ENCODE measurements at regions not wholly inside any gene's neighbourhood (a gene's known extent, or its start where the extent isn't known, plus 50 kb on each side); places are given as distances from the start of the nearest gene placed in this dataset.
"Not testable (repeated sequence)": the region's sequence is repeated elsewhere in the genome, so short reads cannot be mapped to it uniquely, and the experiment has no call there.

GRCh38 chrX:14344172-14344940 lies 185.0 kb upstream of the GLRA2 start:
- no peak overlapping the region for H3K4me3 Mint-ChIP-seq
- H3K4me1 ChIP-seq (ENCODE audit: control insufficient read depth in 1 of 2, extremely low read depth in 1 of 2, insufficient read depth in 2 of 2, low read length in 2 of 2), result no peaks in the 10 kb centered on the region
- no peaks in the 10 kb centered on the region for H3K27me3 ChIP-seq (replicated peaks in 1 of 2; ENCODE audit: control insufficient read depth in 2 of 2, extremely low read depth in 1 of 2, insufficient read depth in 2 of 2, low read length in 1 of 2)
- no peaks in the 10 kb centered on the region for H3K36me3 ChIP-seq (ENCODE audit: control insufficient read depth in 2 of 2, extremely low read depth in 1 of 2, insufficient read depth in 1 of 2, low read length in 1 of 2)
- no peak for ATAC-seq (replicated peaks in 1 of 4)
- H3K36me3 Mint-ChIP-seq, result no peaks in the 10 kb centered on the region
- H3K27ac Mint-ChIP-seq, result no peak overlapping the region
- ChIA-PET CTCF (no interaction called here), POLR2A (no interaction called here)
- peaks cover 0 to 5% of the 10 kb centered on the region in 2 donors for H3K27me3 Mint-ChIP-seq
- no peaks in the 10 kb centered on the region for H3K9me3 ChIP-seq
- WGBS (ENCODE audit: insufficient coverage), result no CpG with 5 or more reads among the region's 3 CpGs
- no peak overlapping the region for H3K27ac ChIP-seq (ENCODE audit: low read length)
- H3K9me3 Mint-ChIP-seq, result peaks cover 3 to 9% (median 5%) of the 10 kb centered on the region in 3 donors
- H3K4me3 ChIP-seq (ENCODE audit: control insufficient read depth in 1 of 2, extremely low read depth in 1 of 2, low read length in 1 of 2), result no peak overlapping the region
- DNase-seq, result no peak
- no peaks in the 10 kb centered on the region for H3K4me1 Mint-ChIP-seq

GRCh38 chrX:14309431-14309830 lies 219.9 kb upstream of the GLRA2 start:
- no peaks in the 10 kb centered on the region for H3K9me3 ChIP-seq
- CTCF ChIA-PET, result no interaction called here
- H3K4me1 ChIP-seq (ENCODE audit: control insufficient read depth in 1 of 2, extremely low read depth in 1 of 2, insufficient read depth in 2 of 2, low read length in 2 of 2), result no peaks in the 10 kb centered on the region
- H3K27ac ChIP-seq (ENCODE audit: low read length), result no peak overlapping the region
- H3K27me3 ChIP-seq (replicated peaks in 1 of 2; ENCODE audit: control insufficient read depth in 2 of 2, extremely low read depth in 1 of 2, insufficient read depth in 2 of 2, low read length in 1 of 2), result no peaks in the 10 kb centered on the region
- no CpG with 5 or more reads among the region's 1 CpG for WGBS (ENCODE audit: insufficient coverage)
- Mint-ChIP-seq H3K36me3 (no peaks in the 10 kb centered on the region), H3K27ac (no peak overlapping the region), H3K27me3 (no peaks in the 10 kb centered on the region), H3K4me1 (no peaks in the 10 kb centered on the region), H3K4me3 (no peak overlapping the region), H3K9me3 (peaks cover 0 to 9% (median 4%) of the 10 kb centered on the region in 3 donors)
- H3K36me3 ChIP-seq (ENCODE audit: control insufficient read depth in 2 of 2, extremely low read depth in 1 of 2, insufficient read depth in 1 of 2, low read length in 1 of 2), result no peaks in the 10 kb centered on the region
- no peak overlapping the region for H3K4me3 ChIP-seq (ENCODE audit: control insufficient read depth in 1 of 2, extremely low read depth in 1 of 2, low read length in 1 of 2)
- POLR2A ChIA-PET, result no interaction called here
- DNase-seq (no peak), ATAC-seq (replicated peaks in 1 of 4) (no peak)

- H3K4me3 Mint-ChIP-seq; H3K4me1 Mint-ChIP-seq; H3K36me3 Mint-ChIP-seq; H3K4me3 ChIP-seq (ENCODE audit: control insufficient read depth in 1 of 2, extremely low read depth in 1 of 2, low read length in 1 of 2); DNase-seq; CTCF ChIA-PET; H3K27ac Mint-ChIP-seq; H3K27me3 ChIP-seq (replicated peaks in 1 of 2; ENCODE audit: control insufficient read depth in 2 of 2, extremely low read depth in 1 of 2, insufficient read depth in 2 of 2, low read length in 1 of 2); H3K4me1 ChIP-seq (ENCODE audit: control insufficient read depth in 1 of 2, extremely low read depth in 1 of 2, insufficient read depth in 2 of 2, low read length in 2 of 2); H3K27me3 Mint-ChIP-seq; H3K27ac ChIP-seq (ENCODE audit: low read length); POLR2A ChIA-PET; H3K9me3 ChIP-seq; H3K9me3 Mint-ChIP-seq; ATAC-seq (replicated peaks in 1 of 4); H3K36me3 ChIP-seq (ENCODE audit: control insufficient read depth in 2 of 2, extremely low read depth in 1 of 2, insufficient read depth in 1 of 2, low read length in 1 of 2): not testable (repeated sequence)
- WGBS (ENCODE audit: insufficient coverage), result no CpG with 5 or more reads among the region's 3 CpGs
These were observed 220.4 kb upstream of the GLRA2 start for GRCh38 chrX:14308976-14309375.

- no peak overlapping the region for H3K4me3 Mint-ChIP-seq
- CTCF ChIA-PET, result no interaction called here
- POLR2A ChIA-PET, result no interaction called here
- no peak overlapping the region for H3K4me3 ChIP-seq (ENCODE audit: control insufficient read depth in 1 of 2, extremely low read depth in 1 of 2, low read length in 1 of 2)
- no peaks in the 10 kb centered on the region for H3K27me3 Mint-ChIP-seq
- no peaks in the 10 kb centered on the region for H3K9me3 Mint-ChIP-seq
- H3K4me1 Mint-ChIP-seq, result no peaks in the 10 kb centered on the region
- no peak overlapping the region for H3K27ac ChIP-seq (ENCODE audit: low read length)
- H3K36me3 Mint-ChIP-seq, result no peaks in the 10 kb centered on the region
- H3K4me1 ChIP-seq (ENCODE audit: control insufficient read depth in 1 of 2, extremely low read depth in 1 of 2, insufficient read depth in 2 of 2, low read length in 2 of 2), result no peaks in the 10 kb centered on the region
- H3K27me3 ChIP-seq (replicated peaks in 1 of 2; ENCODE audit: control insufficient read depth in 2 of 2, extremely low read depth in 1 of 2, insufficient read depth in 2 of 2, low read length in 1 of 2), result no peaks in the 10 kb centered on the region
- no peaks in the 10 kb centered on the region for H3K9me3 ChIP-seq
- H3K27ac Mint-ChIP-seq, result no peak overlapping the region
- DNase-seq (no peak), ATAC-seq (replicated peaks in 1 of 4) (no peak)
- H3K36me3 ChIP-seq (ENCODE audit: control insufficient read depth in 2 of 2, extremely low read depth in 1 of 2, insufficient read depth in 1 of 2, low read length in 1 of 2), result no peaks in the 10 kb centered on the region
- no CpG with 5 or more reads among the region's 2 CpGs for WGBS (ENCODE audit: insufficient coverage)
These were observed 225.4 kb upstream of the GLRA2 start for GRCh38 chrX:14303891-14304290.

- H3K4me3 Mint-ChIP-seq; H3K27me3 ChIP-seq (replicated peaks in 1 of 2; ENCODE audit: control insufficient read depth in 2 of 2, extremely low read depth in 1 of 2, insufficient read depth in 2 of 2, low read length in 1 of 2); H3K36me3 ChIP-seq (ENCODE audit: control insufficient read depth in 2 of 2, extremely low read depth in 1 of 2, insufficient read depth in 1 of 2, low read length in 1 of 2); H3K27me3 Mint-ChIP-seq; H3K4me1 ChIP-seq (ENCODE audit: control insufficient read depth in 1 of 2, extremely low read depth in 1 of 2, insufficient read depth in 2 of 2, low read length in 2 of 2); H3K9me3 ChIP-seq; ATAC-seq (replicated peaks in 1 of 4); H3K36me3 Mint-ChIP-seq; POLR2A ChIA-PET; CTCF ChIA-PET; DNase-seq; H3K27ac ChIP-seq (ENCODE audit: low read length); H3K4me1 Mint-ChIP-seq; H3K9me3 Mint-ChIP-seq; H3K27ac Mint-ChIP-seq; H3K4me3 ChIP-seq (ENCODE audit: control insufficient read depth in 1 of 2, extremely low read depth in 1 of 2, low read length in 1 of 2): not testable (repeated sequence)
- 87% methylated on average over 9 of the region's 28 CpGs for WGBS (ENCODE audit: insufficient coverage)
These were observed 226.8 kb upstream of the GLRA2 start for GRCh38 chrX:14302561-14302960.

GRCh38 chrX:14300376-14300775 lies 229.0 kb upstream of the GLRA2 start:
- H3K27me3 Mint-ChIP-seq, result no peaks in the 10 kb centered on the region

GRCh38 chrX:14295426-14295825 lies 233.9 kb upstream of the GLRA2 start:
- no peaks in the 10 kb centered on the region for H3K9me3 ChIP-seq
- no peaks in the 10 kb centered on the region for H3K4me1 Mint-ChIP-seq
- no peak for DNase-seq
- H3K4me1 ChIP-seq (ENCODE audit: control insufficient read depth in 1 of 2, extremely low read depth in 1 of 2, insufficient read depth in 2 of 2, low read length in 2 of 2), result no peaks in the 10 kb centered on the region
- CTCF ChIA-PET, result no interaction called here
- H3K36me3 Mint-ChIP-seq, result no peaks in the 10 kb centered on the region
- no peak overlapping the region for H3K27ac ChIP-seq (ENCODE audit: low read length)
- no peak overlapping the region for H3K4me3 Mint-ChIP-seq
- H3K9me3 Mint-ChIP-seq, result peaks cover 0 to 11% (median 2%) of the 10 kb centered on the region in 3 donors
- H3K4me3 ChIP-seq (ENCODE audit: control insufficient read depth in 1 of 2, extremely low read depth in 1 of 2, low read length in 1 of 2), result no peak overlapping the region
- ATAC-seq (replicated peaks in 1 of 4), result no peak
- H3K27me3 ChIP-seq (replicated peaks in 1 of 2; ENCODE audit: control insufficient read depth in 2 of 2, extremely low read depth in 1 of 2, insufficient read depth in 2 of 2, low read length in 1 of 2), result no peaks in the 10 kb centered on the region
- POLR2A ChIA-PET, result no interaction called here
- no peaks in the 10 kb centered on the region for H3K36me3 ChIP-seq (ENCODE audit: control insufficient read depth in 2 of 2, extremely low read depth in 1 of 2, insufficient read depth in 1 of 2, low read length in 1 of 2)
- no peak overlapping the region for H3K27ac Mint-ChIP-seq
- H3K27me3 Mint-ChIP-seq, result peaks cover 0 to under 1% of the 10 kb centered on the region in 2 donors

More at GRCh38 chrX:14300376-14300775, 229.0 kb upstream of the GLRA2 start:
- no CpG with 5 or more reads among the region's 2 CpGs for WGBS (ENCODE audit: insufficient coverage)
- no peak for DNase-seq
- no peaks in the 10 kb centered on the region for H3K4me1 Mint-ChIP-seq
- no peak overlapping the region for H3K27ac ChIP-seq (ENCODE audit: low read length)
- H3K9me3 Mint-ChIP-seq, result no peaks in the 10 kb centered on the region
- no peak overlapping the region for H3K27ac Mint-ChIP-seq
- H3K36me3 Mint-ChIP-seq, result no peaks in the 10 kb centered on the region
- POLR2A ChIA-PET, result no interaction called here
- no peak for ATAC-seq (replicated peaks in 1 of 4)
- no peaks in the 10 kb centered on the region for H3K27me3 ChIP-seq (replicated peaks in 1 of 2; ENCODE audit: control insufficient read depth in 2 of 2, extremely low read depth in 1 of 2, insufficient read depth in 2 of 2, low read length in 1 of 2)
- no peak overlapping the region for H3K4me3 ChIP-seq (ENCODE audit: control insufficient read depth in 1 of 2, extremely low read depth in 1 of 2, low read length in 1 of 2)
- no peaks in the 10 kb centered on the region for H3K4me1 ChIP-seq (ENCODE audit: control insufficient read depth in 1 of 2, extremely low read depth in 1 of 2, insufficient read depth in 2 of 2, low read length in 2 of 2)
- H3K4me3 Mint-ChIP-seq, result no peak overlapping the region
- H3K9me3 ChIP-seq, result no peaks in the 10 kb centered on the region
- CTCF ChIA-PET, result no interaction called here
- H3K36me3 ChIP-seq (ENCODE audit: control insufficient read depth in 2 of 2, extremely low read depth in 1 of 2, insufficient read depth in 1 of 2, low read length in 1 of 2), result no peaks in the 10 kb centered on the region

All from T-cell (primary cell).